ENCODE measurements at regions not wholly inside any gene's neighbourhood (a gene's known extent, or its start where the extent isn't known, plus 50 kb on each side); places are given as distances from the start of the nearest gene placed in this dataset.

- no peak overlapping the region for H3K4me3 Mint-ChIP-seq (ENCODE audit: unreplicated experiment)
- peaks cover 14% of the 10 kb centered on the region for H3K36me3 Mint-ChIP-seq (ENCODE audit: unreplicated experiment)
- TF ChIP-seq, protein P1, sequence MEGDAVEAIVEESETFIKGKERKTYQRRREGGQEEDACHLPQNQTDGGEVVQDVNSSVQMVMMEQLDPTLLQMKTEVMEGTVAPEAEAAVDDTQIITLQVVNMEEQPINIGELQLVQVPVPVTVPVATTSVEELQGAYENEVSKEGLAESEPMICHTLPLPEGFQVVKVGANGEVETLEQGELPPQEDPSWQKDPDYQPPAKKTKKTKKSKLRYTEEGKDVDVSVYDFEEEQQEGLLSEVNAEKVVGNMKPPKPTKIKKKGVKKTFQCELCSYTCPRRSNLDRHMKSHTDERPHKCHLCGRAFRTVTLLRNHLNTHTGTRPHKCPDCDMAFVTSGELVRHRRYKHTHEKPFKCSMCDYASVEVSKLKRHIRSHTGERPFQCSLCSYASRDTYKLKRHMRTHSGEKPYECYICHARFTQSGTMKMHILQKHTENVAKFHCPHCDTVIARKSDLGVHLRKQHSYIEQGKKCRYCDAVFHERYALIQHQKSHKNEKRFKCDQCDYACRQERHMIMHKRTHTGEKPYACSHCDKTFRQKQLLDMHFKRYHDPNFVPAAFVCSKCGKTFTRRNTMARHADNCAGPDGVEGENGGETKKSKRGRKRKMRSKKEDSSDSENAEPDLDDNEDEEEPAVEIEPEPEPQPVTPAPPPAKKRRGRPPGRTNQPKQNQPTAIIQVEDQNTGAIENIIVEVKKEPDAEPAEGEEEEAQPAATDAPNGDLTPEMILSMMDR (IDR thresholded peaks at IDR 0.05; ENCODE audit: partially characterized antibody, unreplicated experiment) = no peak
- H3K27me3 Mint-ChIP-seq (ENCODE audit: unreplicated experiment) = peaks cover 8% of the 10 kb centered on the region
- H3K27ac Mint-ChIP-seq (ENCODE audit: unreplicated experiment) = no peak overlapping the region
- no peaks in the 10 kb centered on the region for H3K9me3 Mint-ChIP-seq (ENCODE audit: unreplicated experiment)
- no peak for DNase-seq
- H3K4me1 Mint-ChIP-seq (ENCODE audit: low read depth, unreplicated experiment) = peaks cover 10% of the 10 kb centered on the region
Observed at GRCh38 chr5:173826428-173827350, 61.5 kb upstream of the CPEB4 start.

GRCh38 chr5:173828952-173829351 is 59.2 kb upstream of the CPEB4 start:
- H3K4me1 Mint-ChIP-seq (ENCODE audit: low read depth, unreplicated experiment) = peaks cover 7% of the 10 kb centered on the region
- H3K36me3 Mint-ChIP-seq (ENCODE audit: unreplicated experiment) = peaks cover 14% of the 10 kb centered on the region
- peaks cover 7% of the 10 kb centered on the region for H3K27me3 Mint-ChIP-seq (ENCODE audit: unreplicated experiment)
- no peaks in the 10 kb centered on the region for H3K9me3 Mint-ChIP-seq (ENCODE audit: unreplicated experiment)
- no peak overlapping the region for H3K27ac Mint-ChIP-seq (ENCODE audit: unreplicated experiment)
- no peak overlapping the region for H3K4me3 Mint-ChIP-seq (ENCODE audit: unreplicated experiment)
- TF ChIP-seq, protein P1 (IDR thresholded peaks at IDR 0.05; ENCODE audit: partially characterized antibody, unreplicated experiment) = no peak
- DNase-seq = no peak

DNA sequence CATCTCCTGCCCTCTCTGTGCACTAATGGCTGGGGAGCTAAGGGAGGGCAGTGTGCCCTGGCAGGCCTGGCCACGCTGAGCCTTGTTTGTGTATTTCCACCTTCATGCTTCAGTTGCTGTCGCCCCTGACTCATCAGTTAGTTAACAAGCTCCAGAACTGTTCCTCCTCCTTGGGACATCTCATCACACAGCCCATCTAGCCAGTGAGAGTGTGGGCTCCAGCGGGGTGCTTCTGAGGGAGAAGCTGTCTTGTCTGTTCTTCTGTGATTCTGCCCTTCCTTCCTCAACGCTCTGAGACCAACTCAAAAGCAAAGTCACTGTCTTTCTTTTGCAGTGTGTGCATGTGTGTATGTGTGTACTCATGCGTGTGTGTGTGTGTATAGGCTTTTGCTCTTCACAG is 58.3 kb upstream of the CPEB4 start:
- TF ChIP-seq, protein P1 (IDR thresholded peaks at IDR 0.05; ENCODE audit: partially characterized antibody, unreplicated experiment) = no peak
- Mint-ChIP-seq H3K27ac (ENCODE audit: unreplicated experiment) (no peak overlapping the region), H3K36me3 (ENCODE audit: unreplicated experiment) (peaks cover 14% of the 10 kb centered on the region), H3K27me3 (ENCODE audit: unreplicated experiment) (peaks cover 7% of the 10 kb centered on the region), H3K9me3 (ENCODE audit: unreplicated experiment) (no peaks in the 10 kb centered on the region), H3K4me3 (ENCODE audit: unreplicated experiment) (no peak overlapping the region), H3K4me1 (ENCODE audit: low read depth, unreplicated experiment) (peaks cover 6% of the 10 kb centered on the region)
- DNase-seq = no peak

DNA sequence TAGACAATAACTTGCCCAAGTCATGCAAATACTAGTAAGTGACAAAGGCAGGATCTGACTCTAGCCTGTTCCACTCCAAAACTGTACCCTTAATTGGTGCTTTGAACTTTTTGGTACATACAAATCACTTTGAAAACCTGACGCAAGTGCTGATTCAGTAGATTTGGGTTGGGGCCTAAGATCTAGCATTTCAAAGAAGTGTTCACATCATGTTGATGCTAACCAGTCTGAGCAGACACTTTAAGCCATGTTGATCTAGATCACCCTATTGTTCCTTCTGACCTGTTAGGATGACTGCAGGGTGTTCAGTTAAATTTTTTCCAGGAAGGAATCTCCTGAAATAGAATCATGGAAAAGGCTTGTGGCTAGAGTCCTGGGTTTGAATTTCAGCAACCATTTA is 57.7 kb upstream of the CPEB4 start:
- Mint-ChIP-seq H3K9me3 (ENCODE audit: unreplicated experiment) (no peaks in the 10 kb centered on the region), H3K4me3 (ENCODE audit: unreplicated experiment) (no peak overlapping the region), H3K4me1 (ENCODE audit: low read depth, unreplicated experiment) (peaks cover 2% of the 10 kb centered on the region)

More for the DNA sequence above, 57.7 kb upstream of the CPEB4 start:
- TF ChIP-seq, protein P1 (IDR thresholded peaks at IDR 0.05; ENCODE audit: partially characterized antibody, unreplicated experiment) = no peak
- DNase-seq = no peak
- peaks cover 7% of the 10 kb centered on the region for H3K27me3 Mint-ChIP-seq (ENCODE audit: unreplicated experiment)
- H3K27ac Mint-ChIP-seq (ENCODE audit: unreplicated experiment) = no peak overlapping the region
- peaks cover 14% of the 10 kb centered on the region for H3K36me3 Mint-ChIP-seq (ENCODE audit: unreplicated experiment)
